DMS153 (cell line): ENCODE measurements at regions not wholly inside any gene's neighbourhood (a gene's known extent, or its start where the extent isn't known, plus 50 kb on each side); places are given as distances from the start of the nearest gene placed in this dataset.

ENCODE experiments used
- DNase-seq: peaks from one replicate; lab custom pipeline; 2025; lab: John Stamatoyannopoulos, UW

DNA sequence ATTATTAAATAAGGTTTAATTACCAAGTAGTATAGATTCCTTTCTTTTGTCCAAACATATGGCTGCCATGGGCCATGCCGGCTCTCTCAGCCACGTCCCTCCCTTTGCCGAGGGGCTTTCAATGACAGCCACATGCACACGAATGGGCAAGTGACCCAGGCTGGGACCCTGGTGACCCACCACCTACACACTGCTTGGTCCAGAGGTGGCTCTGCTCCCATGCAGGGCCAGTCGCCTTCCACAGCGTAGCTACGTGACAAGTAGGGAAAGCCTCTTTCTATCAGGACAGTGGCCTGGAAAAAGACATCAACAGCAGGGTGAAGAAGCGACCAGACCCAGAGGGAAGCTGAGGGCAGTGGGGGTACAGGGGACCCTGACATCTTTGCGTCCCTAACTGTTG, 152.8 kb upstream of the CST7 start:
- no peak for DNase-seq

DNA sequence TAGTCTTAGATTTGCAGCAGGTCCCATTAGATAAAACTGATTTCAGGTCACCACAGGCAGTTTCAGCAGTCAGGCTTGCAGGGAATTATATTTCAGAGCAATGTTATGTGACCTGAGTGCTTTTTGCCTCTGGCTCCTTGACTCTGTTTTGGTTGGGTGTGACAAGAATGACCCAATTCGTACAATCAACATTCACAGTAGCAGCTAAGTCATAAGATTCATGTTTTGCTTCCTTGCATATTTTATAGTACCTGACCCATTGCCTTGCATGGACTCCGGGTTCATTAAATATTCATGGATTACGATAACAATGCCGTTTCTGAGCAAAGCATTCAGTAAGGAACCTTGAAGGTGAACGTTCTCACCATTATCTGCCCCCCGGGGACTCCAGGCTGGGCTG, 152.0 kb upstream of the CST7 start:
- DNase-seq = no peak

DNA sequence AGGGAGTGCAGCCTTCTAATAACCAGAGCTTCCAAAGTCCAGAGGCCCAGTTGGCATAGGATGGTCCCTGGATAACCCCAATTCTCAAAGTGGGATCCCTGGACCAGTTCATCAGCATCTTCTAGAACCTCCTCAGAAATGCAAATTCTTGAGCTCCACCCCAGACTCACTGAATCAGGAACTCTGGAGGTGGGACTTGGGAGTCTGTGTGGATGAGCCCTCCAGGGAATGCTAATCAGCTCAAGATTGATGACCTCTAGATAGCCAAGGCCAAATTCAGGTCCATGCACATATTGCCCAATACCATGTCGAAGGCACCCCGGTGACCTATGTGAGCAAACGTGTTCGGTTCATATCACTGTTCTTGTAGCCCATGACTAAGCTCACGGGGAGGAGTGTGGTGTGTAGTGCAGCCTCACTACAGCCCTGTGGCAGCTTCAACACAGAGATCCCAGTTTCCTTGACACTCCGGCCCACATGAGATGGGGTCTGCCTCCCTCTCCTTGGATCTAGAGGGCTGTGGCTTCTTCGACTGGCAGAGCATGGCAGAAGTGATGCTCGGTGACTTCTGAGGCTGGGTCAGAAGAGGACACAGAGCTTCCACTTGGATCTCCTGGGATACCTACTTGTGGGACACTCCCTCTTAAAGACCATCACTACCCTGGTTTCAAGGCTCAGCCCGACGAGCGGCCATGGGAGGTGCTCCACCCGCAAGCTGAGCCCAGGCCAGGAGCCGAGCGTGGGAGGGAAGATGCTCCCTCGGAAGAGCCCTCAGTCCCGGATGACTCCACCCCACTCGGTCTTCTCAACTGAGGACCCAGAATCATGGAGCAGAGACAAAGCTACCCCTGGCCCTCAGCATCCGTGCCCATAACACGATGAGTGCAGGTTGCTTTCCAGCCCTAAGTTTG, 151.1 kb upstream of the CST7 start:
- no peak for DNase-seq

DNA sequence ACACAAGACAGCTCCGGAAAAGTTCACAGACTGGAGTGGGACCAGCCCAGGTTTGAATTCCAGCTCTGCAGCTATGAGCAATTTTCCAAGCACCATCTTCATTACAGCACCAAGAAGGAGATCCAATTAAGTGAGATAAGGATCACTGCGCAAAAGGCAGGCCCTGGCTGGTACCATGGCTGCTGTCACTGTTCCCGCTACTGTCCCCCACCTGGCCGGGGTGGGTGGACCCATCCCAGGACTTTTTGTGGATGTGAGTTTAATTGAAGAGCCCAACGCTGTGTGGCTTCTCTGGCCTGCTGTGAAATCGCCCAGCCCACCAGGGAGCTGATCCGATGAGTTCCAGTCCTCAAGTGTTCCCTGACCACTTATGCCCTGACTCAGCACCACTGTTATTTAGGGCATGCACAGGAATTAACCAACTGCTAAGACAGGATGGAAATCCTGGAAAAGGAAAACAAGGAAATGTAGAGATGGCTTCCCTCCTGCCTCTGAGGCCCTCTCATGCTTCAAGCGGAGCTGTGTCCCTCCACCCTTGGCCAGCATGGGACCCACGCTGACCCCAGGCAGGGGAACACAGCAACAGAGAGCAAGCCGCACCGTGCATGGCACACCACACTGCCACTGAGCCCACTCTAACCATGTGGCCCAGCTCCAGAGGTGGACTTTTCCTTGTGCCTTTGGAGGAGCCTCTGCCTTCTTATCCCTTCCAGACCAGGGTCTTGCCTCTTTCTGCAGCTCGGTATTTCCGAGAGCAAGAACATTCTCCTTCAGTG, 150.0 kb upstream of the CST7 start:
- no peak for DNase-seq

DNA sequence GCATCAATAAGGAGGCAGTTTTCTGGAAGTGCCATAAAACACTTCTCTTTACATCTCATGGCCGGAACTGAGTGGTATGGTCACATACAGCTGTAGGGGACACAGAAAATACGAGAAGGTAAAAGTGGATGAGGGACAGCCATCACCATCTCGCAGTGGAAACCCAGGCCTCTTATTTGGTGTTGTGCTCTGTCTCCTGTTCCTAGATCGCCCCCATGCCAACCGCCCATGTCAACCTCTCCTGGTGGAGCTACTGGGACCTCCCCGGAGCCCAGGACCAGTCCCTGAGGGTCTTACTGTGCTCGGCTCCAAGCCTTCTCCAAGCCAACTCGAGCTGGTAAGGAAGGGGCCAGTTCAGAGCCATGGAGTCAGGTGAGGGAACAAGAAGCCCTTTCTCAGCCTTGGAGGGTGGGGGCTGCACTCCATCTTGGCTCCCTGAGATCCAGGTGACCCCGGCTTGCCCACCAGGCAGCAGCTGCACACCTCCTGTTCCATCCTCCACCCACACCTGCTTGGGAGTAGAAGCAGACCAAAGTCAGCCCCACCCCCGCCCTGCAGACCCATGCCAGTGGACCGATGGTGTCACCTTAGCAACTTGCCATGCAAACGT, 149.0 kb upstream of the CST7 start:
- DNase-seq = no peak

DNA sequence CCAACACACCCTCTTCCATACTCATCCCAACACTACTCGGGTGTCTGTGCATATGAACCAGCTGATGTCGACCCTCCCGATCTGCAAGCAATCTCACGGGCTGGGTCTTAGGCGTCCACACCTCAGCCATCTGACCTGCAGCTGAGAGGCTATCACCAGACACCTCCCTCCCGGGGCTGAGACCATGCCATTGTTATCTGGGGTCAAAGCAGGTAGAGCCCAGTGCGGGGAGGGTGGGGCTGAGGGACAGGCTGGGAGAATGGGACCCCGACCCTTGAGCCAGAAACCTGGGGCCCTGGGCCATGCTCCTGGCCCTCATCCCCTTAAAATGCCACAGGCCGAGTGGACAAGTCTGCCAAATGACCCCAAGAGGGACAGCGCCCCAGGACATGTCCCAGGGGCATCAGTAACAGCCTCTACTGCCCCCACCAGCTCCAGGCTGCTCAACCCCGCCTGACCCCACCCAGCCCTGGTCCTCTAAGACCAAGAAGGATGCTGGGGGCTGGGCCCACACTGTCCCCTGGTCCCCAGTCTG, 146.7 kb upstream of the CST7 start:
- no peak for DNase-seq

DNA sequence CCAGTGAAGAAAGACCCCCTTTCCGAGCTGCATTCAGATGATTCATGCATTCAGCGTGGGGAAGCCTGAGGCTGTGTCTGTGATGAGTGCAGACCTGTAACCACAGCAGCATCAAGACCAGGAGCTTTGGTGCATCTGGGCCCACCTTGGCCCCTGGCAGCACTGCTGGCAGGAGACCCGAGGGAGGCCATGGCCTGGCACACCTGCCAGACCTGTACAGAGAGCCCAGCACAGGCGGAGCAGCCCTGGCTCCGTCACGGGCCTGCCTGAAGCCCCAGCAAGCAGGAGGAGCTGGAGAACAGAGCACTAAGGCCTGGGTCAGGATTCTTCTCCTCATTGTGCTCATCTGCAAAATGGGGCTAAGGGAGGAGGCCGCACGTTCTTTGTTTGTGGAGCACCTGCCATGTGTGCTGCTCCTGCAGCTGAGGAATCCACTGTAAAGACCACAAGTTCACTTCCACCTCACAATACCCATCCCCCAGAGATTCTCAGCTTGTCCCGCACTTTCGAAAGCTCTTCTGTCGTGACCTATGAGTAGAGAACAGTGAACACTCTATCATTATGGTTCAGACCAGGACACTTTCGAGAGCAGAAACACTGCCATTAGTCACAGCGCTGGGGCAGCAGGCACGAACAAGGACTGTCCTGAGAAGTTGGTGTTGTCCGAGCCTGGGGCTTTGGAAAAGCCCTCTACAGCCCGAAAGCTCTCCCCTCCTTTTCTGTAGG, 144.4 kb upstream of the CST7 start:
- no peak for DNase-seq

DNA sequence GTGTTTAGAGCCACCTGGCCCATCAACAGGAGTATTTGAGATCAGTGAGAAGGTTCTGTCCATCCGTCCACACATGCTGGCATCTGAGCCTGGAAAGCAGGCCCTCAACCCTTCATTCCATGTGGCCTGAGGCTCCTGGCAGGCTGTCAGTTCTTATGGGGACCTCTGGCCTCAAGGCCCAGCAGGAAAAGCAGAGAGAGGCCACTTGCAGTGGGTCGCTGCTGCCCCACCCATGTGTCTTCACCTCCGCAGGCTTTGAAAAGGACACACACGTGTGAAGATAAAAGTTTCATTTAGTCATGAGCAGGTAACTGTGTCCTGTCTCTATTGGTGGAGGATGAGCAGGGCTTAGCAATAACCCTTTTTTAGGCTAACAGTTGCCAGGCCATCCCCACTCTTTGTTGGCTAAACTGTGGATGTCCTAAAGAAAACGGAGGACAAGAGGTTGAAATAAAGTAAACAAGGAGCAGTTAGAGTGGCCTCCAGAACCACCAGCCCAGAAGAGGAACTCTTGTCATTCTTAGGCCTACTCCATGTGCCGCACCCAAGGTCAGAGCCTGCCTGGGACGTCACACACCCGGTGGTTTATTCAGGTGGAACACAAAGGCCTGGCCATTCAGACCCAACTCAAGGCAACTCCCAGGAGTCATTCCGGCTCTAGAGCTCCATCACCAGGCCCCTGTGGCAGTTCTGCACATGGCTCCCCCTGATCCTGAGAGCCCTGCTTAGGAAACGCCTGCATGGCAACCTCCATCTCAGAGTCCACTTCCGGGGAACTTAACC, 143.4 kb upstream of the CST7 start:
- DNase-seq = no peak

DNA sequence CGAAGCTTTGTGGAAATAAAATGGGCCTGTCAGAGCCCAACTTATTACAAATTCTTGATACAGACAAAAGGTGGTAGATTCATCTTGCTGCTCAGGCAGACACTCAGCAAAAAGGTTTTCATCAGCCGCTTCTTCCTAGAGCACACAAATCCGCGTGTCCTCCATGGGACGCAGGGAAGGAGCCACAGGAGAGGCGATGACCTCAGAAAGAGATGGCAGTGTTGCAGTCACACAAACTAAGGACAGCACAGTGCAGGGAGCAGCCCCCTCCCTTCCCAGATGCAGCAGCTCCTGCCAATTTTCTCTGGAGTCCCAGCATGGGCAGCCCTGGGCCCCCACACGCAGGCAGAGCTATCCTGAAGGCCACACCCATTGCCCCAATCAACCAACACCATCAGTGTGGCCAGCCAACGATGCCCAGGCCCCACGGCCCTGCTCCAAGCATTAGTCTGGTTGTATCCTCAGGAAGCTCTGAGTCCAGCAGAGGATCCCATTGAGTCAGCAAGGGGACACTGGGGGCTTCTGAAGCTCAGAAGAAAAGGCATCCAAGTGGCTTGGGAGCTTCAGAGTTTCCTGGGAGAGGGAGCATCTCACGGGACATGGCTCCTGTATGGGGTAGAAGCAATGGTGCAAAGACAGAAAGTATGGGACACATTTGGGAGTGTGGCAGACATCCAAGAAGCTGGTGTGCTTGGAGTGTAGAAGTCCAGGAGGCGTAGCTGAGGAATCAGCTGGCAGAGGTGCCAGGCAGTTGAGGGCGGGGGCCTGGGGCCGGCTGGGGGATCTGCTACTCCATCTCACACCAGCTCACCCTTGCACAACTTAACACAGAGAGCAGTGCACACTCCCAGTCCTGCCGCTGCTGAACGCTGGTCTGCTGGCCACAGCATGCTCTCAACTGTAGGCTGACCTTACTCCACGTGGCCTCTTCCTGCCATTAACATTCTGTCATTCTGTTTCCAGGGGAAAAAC, 142.1 kb upstream of the CST7 start:
- no peak for DNase-seq

DNA sequence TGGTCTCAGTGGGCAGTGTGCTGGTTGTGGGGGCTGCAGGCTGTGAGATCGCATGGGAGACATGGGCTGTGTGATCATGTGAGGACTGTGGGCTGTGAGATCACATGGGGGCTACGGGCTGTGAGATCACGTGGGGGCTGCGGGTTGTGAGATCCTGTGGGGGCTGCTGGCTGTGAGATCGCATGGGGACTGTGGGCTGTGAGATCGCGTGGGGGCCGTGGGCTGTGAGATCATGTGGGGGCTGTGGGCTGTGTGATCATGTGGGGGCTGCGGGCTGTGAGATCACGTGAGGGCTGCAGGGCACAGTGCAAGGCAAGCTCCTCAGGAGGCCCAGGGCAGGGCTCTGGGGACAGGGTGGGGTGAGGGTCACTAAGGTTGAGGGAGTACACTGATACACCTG, 140.5 kb upstream of the CST7 start:
- DNase-seq = no peak

DNA sequence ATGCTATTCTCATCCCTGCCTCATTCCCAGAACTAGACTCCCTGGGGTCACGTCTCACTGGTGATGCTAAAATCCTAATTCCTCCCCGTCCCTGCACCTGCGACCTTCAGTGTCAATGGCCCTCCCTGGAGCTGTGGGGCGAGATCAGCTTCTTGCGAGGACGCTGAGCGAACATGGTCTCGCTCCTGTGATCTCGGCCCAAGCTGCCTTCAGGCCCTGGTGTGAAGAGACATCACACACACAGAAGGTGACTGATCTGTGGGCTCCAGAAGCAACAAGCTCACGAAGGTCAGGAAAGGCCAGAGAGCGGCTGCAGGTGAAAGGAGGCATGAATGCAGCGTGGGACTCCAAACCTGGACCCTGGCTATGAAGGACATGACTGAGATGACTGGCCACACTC, 139.5 kb upstream of the CST7 start:
- DNase-seq = no peak

DNA sequence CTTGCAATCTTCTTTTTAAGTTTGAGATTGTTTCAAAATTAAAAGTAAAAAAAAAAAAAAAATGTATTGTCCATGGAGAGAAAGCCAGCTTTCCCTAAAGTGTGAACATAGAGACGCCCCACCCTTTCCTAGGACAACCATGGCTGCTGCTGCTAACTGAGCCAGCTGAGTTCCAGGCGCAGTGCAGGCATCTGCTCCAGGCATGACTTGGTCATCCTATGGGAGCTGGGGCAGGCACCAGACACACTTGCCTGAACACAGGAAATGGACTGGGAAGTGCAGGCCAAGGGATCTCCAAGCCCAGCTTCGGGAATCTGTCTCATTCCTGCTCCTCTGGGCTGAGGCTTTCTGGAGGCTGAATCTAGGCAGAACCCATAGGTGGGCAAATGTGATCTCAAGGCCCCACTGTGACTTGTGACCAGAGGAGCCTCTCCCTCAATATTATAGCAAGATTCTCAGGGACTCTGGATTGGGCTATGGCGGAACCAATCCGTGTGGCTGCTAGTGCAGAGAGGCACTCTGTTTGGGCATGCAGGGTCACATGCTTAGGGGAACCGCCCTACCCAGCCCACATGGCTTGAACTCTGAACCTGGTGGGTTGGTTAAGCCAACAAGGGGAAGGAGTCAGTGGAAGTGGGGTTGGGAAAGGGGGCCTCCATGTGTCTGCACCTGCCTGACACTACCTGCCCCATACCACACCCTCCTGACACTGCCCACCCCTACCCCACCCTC, 138.2 kb upstream of the CST7 start:
- no peak for DNase-seq

DNA sequence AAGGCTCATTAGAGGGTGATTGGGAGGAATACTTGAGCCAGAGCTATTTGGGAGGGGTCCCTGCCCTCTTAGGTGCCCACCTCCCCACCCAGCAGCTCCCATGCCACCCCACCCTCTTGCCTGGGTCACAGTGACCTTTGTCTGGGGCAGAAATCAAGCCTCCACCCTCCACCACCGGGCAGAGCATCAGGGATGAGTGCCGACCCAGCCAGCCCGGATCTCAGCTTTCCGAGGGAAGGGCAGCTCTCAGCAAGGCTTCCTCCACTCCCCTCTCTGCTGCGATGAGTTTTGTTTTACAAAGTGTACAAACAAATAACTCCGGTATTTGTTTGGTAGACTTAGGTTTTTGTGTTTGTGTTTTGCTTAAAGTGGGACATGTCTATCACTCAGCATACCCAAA, 136.7 kb upstream of the CST7 start:
- no peak for DNase-seq

DNA sequence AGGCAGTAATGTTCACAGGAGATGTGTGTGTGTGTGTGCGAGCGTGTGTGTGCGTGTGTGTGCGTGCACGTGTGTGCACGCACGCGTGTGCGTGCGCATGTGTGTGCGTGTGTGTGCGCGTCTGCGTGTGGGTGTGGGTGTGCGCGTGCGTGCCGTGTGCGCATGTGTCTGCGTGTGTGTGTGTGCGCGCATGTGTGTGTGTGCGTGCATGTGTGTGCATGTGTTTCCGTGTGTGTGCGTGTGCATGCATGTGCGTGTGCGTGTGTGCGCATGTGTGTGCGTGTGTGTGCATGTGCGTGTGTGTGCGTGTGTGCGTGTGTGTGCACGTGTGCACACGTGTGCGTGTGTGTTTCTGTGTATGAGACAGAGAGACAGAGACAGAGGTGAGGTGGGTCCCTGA, 136.0 kb upstream of the CST7 start:
- DNase-seq = no peak

DNA sequence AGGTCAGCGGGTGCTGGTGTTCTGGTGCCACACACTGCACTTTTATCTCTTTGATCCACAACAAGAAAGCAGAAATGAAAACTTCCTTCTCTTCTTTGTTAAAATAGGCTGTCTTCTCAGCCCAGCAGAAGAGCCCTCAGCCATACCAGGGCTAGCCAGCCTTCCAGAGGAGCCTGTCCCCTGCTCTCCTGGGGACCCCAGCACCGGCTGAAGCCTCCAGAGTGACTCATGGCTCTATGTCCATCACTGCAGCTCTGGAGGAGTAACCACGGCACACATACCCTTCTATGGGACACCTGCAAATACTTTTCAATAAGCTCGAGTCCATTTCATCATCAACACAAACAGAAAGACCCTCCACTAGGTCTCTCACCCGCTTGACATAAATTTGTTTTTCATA, 135.6 kb upstream of the CST7 start:
- DNase-seq = no peak

DNA sequence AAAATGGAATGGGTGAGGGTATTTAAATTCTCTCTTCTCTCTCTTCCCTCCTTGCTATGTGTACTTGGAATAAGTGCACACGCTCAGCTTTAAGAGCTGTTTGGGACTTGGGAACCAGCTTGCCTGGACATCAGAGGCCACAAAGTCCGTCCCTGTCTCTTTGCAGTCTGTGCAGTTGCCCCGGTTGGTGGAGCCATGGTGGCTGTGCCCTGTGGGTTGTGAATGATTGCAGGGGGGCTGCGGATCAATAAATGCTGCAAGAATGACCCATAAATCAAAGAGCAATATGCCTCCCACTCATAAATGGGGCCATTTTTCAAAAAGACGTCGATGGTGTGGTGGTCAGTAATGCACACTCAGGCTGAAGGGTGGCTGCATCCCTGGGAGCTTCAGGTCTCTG, 135.1 kb upstream of the CST7 start:
- no peak for DNase-seq

DNA sequence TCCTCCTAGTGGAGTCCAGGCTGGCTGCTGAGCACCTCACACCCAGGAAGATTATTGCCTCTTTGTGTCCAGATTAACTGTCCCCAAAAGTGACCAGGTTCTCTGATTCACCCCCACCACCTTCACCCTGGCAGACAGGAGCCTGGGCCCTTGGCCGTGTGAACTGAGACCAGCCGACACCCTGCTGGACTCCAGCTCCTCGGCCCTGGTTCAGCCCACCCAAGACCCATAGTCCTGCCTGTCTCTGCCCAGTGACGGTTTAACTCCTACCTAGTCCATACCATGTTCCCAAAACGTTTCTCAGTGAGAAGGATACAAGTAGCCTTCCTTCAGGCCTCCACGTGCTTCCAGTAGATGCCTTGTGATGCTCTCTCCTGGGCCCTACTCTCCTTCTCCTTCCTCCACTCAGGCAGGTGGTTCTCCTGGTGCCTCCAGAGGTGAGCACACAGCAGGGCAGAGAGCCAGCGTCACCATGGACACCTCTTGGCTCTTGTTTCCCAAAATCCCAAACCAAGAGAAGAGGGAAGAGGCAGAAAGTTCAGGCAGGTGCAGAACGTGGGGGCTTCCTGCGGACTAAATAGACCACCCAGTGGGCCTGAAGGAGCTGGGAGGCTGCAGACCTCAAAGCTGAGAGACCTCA, 134.4 kb upstream of the CST7 start:
- DNase-seq = no peak

DNA sequence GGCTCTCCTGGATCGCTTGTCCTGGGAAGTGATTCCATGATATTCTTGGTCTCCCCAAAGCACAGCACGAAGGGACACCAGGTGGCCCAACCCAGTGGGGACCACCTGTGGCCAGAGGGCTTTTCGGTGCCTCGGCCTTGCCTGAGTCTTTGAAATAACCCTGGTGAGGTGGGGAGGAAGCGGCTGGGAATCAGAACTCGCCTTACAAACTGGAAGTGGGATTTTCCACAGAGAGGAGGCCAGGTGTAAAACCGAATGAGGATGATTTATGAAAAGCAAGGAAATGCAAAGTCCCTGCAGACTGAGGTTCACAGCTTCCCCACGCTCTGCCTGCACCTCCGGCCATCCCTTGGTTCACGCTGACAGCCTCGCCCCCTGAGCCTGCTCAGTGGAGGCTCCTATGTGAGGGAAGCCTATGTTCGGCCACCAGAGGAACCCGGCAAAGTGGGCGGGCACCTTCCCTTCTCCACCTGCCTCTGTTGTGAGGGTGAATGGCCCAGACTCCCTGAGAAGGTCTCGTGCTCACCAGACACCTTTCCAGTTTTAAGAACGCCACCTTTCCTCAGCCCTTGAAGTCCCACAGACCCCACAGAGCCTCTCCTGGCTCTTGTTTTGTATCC, 133.8 kb upstream of the CST7 start:
- DNase-seq = no peak
